Nephron progenitor cell (in vitro differentiated cells): ENCODE measurements at regions not wholly inside any gene's neighbourhood (a gene's known extent, or its start where the extent isn't known, plus 50 kb on each side); places are given as distances from the start of the nearest gene placed in this dataset.

Experiments
- DNase-seq: peaks from one replicate; pipeline ENCODE4 v3.0.0; 2021
- H3K27ac Mint-ChIP-seq: 2 replicates; pipeline ENCODE4 v1.8.0; 2021; ENCODE audit warnings: mild to moderate bottlenecking, moderate library complexity, mixed read lengths
- H3K27me3 Mint-ChIP-seq: 2 replicates; pipeline ENCODE4 v1.8.0; 2021; ENCODE audit warnings: mild to moderate bottlenecking, low read depth, mixed read lengths; ENCODE audit not compliant: poor library complexity
- H3K36me3 Mint-ChIP-seq: 2 replicates; pipeline ENCODE4 v1.8.0; 2021; ENCODE audit warnings: low read depth, mixed read lengths
- H3K4me1 Mint-ChIP-seq: 2 replicates; pipeline ENCODE4 v1.8.0; 2021; ENCODE audit warnings: mixed read lengths
- H3K4me3 Mint-ChIP-seq: 2 replicates; pipeline ENCODE4 v1.8.0; 2021; ENCODE audit warnings: mild to moderate bottlenecking, moderate library complexity, mixed read lengths
- H3K9me3 Mint-ChIP-seq: 2 replicates; pipeline ENCODE4 v1.8.0; 2021; ENCODE audit warnings: mild to moderate bottlenecking, moderate library complexity, mixed read lengths
- TF ChIP-seq, protein P1 (sequence below): fragments of 200-600 bp; sonication (generic); IDR thresholded peaks from 2 replicates; pipeline ENCODE4 v1.5.0; 2021; ENCODE audit warnings: antibody characterized with exemption

DNA sequence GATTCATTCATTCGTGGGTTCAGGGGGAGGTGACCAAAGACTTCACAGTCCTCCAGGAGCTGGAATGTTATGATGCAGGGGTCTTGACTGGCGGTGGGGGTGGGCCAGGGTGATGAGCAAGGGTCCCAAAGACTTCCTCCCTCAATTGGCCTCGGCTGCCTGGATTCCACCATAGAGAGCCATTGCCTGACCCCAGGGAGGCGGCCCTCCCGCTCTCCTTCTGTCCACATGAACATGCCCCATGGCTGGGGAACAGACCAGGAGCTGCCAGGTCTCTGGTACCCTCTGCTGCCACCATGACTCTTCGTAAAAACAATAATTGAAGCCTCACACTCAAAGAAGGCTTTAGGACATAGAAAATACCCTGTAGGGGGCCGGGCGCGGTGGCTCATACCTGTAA is 102.5 kb upstream of the CASZ1 start:
- H3K27ac Mint-ChIP-seq = no peak overlapping the region
- TF ChIP-seq, protein P1, sequence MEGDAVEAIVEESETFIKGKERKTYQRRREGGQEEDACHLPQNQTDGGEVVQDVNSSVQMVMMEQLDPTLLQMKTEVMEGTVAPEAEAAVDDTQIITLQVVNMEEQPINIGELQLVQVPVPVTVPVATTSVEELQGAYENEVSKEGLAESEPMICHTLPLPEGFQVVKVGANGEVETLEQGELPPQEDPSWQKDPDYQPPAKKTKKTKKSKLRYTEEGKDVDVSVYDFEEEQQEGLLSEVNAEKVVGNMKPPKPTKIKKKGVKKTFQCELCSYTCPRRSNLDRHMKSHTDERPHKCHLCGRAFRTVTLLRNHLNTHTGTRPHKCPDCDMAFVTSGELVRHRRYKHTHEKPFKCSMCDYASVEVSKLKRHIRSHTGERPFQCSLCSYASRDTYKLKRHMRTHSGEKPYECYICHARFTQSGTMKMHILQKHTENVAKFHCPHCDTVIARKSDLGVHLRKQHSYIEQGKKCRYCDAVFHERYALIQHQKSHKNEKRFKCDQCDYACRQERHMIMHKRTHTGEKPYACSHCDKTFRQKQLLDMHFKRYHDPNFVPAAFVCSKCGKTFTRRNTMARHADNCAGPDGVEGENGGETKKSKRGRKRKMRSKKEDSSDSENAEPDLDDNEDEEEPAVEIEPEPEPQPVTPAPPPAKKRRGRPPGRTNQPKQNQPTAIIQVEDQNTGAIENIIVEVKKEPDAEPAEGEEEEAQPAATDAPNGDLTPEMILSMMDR = no peak
- no peaks in the 10 kb centered on the region for H3K9me3 Mint-ChIP-seq

DNA sequence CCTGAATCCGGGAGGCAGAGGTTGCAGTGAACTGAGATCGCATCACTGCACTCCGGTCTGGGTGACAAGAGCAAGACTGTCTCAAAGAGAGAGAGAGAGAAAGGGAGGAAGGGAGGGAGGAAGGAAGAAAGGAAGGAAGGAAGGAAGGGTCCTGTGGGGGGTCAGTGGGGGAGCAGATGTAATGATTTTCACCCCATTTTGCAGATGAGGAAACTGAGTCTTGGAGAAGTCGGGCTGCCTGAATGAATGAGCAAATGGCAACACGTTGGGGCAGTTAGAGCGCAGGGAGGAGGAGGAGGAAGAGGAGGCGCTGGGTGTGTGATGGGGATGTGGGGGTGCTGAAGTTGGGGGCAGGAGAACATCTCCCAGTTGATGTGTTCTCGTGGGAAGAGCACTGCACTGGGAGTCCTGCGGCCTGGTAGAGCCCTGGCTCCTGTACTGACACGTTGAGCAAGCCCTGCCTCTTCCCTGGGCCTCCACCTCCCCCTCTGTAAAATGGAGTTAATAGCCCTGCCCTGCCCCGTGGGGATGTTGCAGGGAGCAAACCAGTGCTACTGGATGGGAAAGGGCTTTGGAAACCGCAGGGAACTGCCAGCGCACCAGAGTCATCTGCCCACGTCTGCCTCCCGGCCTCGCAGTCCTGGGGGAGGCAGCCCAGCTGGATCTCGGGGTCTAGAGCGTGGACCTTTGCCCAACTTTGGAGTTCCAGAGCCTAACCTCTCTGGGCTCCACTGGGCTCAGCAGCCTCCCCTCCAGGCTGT is 103.2 kb upstream of the CASZ1 start:
- TF ChIP-seq, protein P1 = no peak
- Mint-ChIP-seq H3K36me3 (no peaks in the 10 kb centered on the region), H3K4me3 (no peak overlapping the region), H3K4me1 (peaks cover 47% of the 10 kb centered on the region), H3K9me3 (no peaks in the 10 kb centered on the region), H3K27ac (no peak overlapping the region), H3K27me3 (peaks cover 15% of the 10 kb centered on the region)
- DNase-seq = no peak

More for the DNA sequence above, 102.5 kb upstream of the CASZ1 start:
- Mint-ChIP-seq H3K4me1 (peaks cover 47% of the 10 kb centered on the region), H3K27me3 (peaks cover 12% of the 10 kb centered on the region), H3K36me3 (no peaks in the 10 kb centered on the region), H3K4me3 (no peak overlapping the region)
- no peak for DNase-seq

DNA sequence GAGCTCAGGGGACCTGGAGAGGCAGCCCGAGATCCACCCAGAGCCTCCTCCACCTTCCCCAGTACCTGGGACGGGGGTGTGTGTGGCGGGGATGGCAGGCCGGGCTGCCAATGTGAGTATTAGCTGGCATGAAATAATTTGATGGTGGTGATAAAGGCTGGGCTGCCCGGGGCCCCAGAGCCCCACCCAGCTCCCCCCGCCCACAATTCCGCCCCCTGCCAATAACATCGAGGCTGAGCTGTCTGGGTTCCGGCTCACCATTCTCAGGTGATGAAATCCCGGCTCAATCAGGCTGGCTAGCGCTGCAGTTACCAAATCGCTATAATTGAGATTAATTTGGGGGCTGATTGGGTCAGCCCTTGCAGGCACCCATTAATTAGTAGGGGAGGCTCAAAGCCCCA is 103.8 kb upstream of the CASZ1 start:
- DNase-seq = no peak
- Mint-ChIP-seq H3K27ac (no peak overlapping the region), H3K9me3 (no peaks in the 10 kb centered on the region), H3K4me3 (no peak overlapping the region), H3K4me1 (peaks cover 52% of the 10 kb centered on the region), H3K36me3 (no peaks in the 10 kb centered on the region), H3K27me3 (peaks cover 12% of the 10 kb centered on the region)
- TF ChIP-seq, protein P1 = no peak

DNA sequence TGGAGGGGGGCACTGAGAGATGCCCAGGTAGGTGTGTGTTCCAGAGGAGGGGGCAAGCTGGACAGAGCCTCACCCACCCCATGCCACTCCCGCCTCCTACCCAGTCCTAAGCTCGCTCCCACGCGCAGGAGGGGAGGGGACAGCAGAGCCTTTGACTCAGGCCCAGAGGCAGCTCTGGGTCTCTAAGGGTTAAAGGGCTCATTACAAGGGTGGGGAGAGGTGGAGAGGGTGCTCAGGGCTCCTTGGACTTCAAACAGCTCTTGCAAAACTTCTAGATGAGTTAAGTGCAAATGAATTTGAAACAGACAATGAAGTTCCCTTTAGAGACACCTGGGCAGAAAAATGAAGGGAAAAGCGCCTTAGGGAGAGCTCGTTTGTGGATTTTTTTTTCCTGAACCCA is 104.2 kb upstream of the CASZ1 start:
- Mint-ChIP-seq H3K27me3 (peaks cover 10% of the 10 kb centered on the region), H3K27ac (no peak overlapping the region), H3K4me3 (peak overlapping the region; percentile 49), H3K9me3 (no peaks in the 10 kb centered on the region), H3K36me3 (no peaks in the 10 kb centered on the region), H3K4me1 (peaks cover 56% of the 10 kb centered on the region)
- DNase-seq = no peak
- TF ChIP-seq, protein P1 = no peak

DNA sequence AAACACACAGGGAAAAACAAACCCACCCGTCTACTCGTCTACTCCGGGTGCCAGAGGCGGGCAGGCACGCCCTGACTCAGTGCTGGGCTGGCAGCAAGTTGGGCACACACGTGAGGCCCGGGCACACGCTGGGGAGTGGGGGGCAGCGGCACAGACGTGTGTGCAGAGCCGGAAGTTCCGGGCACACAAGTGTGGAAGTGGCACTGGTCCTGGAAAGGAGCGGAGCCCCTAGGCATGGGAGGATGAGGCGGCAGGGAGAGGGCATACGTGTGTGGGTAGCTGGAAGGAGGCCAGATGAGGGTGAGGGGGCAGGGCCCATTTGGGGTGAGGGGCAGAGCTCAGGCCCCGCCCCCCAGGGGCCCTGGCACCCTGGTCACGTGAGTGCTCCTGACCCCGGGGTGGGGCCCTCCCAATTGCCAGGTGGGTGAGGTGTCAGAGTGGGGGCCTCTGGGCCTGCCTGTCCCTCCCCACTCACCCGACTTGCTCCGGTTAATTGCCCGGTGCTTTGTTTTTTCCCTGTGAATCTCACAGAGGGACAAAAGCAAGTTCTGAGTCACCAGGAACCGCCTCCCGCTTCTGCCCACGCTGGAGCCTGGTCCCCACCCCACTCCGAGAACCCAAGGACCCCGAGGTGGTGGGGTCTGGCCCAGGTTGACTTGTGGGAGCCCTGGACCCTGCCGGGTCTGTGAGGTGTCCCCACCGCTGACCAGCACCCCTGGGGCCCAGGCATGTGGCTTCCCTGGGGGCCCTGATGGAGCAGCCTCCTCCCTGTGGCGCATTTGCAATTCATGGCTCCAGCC is 104.8 kb upstream of the CASZ1 start:
- H3K9me3 Mint-ChIP-seq = no peaks in the 10 kb centered on the region
- H3K4me3 Mint-ChIP-seq = peak overlapping the region; percentile 49
- DNase-seq = no peak
- H3K27me3 Mint-ChIP-seq = peaks cover 10% of the 10 kb centered on the region
- H3K27ac Mint-ChIP-seq = no peak overlapping the region
- peaks cover 57% of the 10 kb centered on the region for H3K4me1 Mint-ChIP-seq
- TF ChIP-seq, protein P1 = no peak
- H3K36me3 Mint-ChIP-seq = no peaks in the 10 kb centered on the region
